GM19240 (cell line): ENCODE measurements at regions not wholly inside any gene's neighbourhood (a gene's known extent, or its start where the extent isn't known, plus 50 kb on each side); places are given as distances from the start of the nearest gene placed in this dataset.
"Not testable (repeated sequence)": the region's sequence is repeated elsewhere in the genome, so short reads cannot be mapped to it uniquely, and the experiment has no call there.

Experiments used
- DNase-seq: peaks from one replicate; pipeline ENCODE4 v3.0.0; 2011; ENCODE audit warnings: low spot score; ENCODE audit not compliant: insufficient read length

DNA sequence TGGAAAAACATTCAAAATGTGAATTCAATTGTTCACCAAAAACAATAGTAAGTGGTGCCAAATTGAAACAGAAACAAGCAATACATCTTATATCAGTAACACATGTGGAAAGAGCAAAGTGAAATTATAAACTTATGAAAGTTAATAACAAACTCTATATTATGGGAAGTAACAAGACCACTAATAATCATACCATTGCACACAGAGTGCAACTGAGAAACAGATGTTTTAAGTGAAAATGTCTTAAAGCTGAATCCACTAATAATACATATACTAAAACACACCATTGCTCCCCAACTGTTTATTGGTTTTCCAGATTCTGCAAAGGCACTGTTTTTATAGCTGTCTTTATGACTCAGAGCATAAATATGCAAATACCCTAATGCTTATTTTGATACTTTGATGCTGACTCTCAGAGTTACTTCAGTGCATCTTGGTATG lies 292.3 kb downstream of the RFPL4B start:
- DNase-seq, result no peak

DNA sequence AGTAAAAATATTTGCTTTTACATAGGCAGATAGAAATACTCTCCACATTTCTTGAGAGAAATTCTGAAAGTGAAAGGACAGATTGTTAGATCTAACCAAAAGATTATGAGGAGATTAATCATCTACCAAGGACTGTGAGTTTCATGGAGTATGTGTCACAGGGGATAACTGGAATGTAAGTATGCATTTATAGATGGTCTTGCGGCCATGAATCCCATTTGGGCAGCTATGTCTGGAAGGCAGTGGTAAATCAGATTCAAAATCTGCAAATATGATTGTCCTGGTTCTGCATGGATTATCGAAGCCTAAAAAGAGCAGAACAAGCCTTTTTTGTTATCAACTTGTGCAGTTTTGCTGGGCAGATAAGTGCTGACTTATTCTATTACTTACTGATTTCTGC lies 293.8 kb downstream of the RFPL4B start:
- DNase-seq, result no peak

DNA sequence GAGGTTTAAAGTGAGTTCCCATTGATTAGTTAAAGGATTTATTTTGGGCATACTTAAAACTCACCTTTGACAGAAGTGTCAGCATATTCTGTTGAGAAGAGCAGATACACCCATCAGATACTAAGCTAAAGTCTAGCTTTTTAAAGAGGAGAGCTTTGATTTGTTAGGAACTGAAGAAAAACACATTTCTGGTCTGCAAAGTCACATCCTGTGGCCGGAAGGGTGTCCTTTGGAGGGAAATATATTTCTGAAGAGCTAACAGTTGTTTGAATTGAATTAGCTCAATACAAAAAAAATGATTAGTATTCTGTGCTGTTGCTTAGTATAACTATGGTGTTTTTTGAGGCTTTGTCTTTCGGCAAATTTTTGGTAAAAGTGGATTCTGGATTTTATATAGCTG lies 302.7 kb downstream of the RFPL4B start:
- DNase-seq, result no peak

DNA sequence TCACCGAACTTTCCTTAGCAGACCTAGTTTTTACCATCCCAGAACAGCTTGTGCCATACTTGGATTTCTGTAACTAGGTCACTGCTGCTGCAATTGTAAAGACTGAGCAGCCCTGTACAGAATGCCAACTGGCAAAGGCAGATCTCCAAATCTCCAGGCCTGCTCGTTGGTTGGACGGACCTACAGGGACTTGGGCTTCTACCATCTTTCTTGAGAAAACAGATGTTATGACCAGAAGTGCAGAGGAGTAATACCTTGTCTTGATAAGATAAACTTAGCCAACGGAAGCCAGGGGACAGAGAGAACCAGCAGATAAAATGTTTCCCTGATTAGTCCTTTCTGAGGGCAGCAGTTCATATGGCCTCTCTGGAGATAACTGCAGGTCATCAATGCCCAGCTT lies 304.1 kb downstream of the RFPL4B start:
- DNase-seq, result no peak

DNA sequence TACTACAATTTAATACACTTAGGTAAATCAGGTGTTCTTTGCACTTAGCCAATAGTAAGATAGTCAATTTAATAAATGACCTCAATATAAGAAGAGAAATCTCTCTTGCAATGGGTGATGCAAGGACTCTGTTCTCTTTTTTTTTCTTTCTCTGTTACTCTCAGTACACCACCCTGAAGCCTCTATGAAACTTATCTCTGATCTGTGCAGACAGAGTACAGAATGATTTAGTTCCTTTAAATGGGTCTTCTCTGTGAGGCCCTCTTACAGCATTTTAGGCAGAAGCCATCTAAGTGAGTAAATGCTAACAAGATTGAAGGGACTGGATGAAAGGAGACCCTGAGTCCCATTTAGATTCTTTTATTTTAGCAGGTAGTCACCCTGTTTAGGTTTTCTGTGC lies 312.8 kb downstream of the RFPL4B start:
- no peak for DNase-seq

DNA sequence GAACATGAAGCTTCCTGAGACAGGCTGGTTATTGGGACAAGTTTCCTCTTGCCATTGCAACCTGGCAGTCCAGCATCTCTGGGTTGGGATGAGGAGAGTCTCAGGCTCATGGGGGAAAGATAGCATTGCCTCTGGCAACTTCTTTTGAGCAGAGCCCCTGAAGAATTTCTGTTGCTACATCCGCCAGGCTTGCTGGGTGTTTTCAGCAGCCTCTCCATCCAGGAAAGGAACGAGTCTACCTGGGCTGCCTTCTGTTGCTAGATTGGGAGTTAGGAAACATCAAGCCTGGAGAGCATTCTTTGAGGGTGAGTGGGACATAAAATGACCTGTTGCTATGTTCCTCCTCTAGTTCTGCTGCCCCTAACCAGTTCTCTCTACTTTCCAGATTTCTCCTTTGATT lies 313.5 kb downstream of the RFPL4B start:
- no peak for DNase-seq

DNA sequence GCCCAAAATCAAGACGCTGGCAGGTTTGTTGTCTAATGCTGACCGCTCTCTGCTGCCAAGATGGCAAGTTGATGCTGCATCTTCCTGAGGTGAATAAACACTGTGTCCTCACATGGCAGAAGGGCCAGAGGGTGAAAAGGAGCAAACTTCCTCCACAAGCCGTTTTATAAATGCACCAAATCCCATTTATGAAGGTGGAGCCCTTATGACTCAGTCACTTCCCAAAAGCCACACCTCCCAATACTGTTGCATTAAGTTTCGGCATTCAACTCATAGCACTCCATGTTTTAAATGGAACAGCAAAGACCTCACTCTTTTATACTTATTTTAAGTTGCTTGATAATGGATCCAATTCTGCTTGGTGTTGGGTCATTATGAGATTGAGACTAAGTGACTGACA lies 316.6 kb downstream of the RFPL4B start:
- DNase-seq, result no peak

DNA sequence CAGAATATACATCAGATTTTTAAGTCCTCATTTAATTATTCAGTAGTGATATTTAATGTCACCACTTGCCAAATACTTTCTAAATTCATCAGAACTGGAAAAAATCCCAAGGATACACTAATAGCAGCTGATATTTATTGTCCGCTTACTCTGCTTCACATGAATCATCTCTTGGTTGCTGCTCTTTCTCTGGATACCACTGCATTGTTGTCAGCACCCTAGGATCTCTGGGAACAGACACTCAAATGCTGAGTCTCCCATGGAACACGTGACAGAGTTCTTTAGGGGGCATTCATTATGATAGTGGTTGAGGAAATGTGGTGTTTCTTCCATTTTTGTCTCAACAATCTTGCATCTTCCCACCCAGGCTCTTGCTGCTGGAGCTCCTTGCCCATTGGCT lies 318.0 kb downstream of the RFPL4B start:
- no peak for DNase-seq

DNA sequence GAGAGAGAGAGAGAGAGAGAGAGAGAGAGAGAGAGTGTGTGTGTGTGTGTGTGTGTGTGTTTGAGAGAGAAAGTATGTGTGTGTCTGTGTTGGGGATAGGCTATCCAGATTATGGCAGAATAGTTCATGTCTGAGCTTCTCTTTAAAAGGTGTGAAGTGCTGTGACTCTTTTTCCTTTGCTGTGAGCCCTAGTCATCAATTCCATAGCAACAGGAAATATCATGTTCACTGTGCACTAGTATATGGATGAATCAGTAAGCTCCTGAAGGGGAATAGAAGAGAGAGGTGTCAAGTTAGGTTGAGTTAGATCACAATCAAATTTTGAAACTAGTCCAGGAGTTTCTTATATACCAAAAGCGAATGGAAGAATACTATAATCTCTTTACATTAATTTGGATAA lies 318.7 kb downstream of the RFPL4B start:
- no peak for DNase-seq

DNA sequence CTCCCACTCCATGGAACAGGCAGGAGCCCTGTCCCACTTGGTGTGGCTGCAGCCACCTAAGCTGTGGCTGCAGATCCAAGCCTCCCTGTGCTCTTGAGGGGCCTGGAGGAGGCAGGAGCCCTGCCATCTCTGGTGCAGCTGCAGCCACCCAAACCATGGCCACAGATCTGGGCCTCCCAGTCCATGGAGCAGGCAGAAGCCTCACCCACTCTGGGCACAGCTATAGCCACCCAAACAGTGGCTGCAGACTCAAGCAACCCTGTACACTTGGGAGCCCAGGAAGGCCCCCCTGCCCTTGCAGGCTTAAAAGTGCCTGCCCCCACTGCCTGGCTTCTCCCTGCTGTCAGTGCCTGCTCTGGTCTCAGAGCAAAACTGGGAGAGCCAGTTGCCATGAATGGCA lies 320.3 kb downstream of the RFPL4B start:
- no peak for DNase-seq

DNA sequence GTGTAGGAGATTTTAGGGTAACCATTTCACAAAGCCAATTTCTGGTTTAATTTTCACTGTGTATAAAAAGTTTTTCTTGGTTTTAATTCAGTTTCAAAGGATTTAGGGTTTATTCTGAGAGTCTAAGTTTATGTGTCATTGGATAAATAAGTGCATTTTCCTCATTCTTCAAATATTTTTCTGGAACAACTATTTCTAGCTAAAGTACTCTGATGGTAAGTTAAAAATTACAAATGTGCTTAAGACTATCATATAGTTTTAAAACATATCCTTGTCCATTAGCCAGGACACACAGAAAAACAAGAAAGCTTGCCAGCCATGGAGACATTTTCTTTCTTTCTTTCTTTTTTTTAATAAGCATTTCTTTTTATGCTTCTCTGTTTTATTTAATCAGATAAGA lies 333.0 kb downstream of the RFPL4B start:
- DNase-seq, result no peak

DNA sequence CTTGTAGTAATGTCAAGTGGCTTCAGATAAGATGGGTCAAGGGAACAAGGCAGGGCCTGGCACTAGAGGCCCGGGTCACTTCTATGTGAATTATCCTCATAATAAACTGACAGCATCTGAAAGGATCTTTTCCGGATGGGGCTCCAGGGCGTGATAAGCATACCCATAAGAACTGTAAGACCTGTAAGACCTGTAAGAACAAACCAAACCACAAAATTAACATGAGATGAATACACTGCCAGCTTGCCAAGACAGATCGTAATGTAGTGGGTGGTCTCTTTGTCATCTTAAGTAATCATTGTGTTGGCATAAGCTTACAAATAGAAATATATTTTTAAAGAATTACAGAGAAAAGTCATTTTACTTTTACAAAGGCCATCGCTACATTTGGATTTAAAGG lies 334.9 kb downstream of the RFPL4B start:
- DNase-seq, result no peak

DNA sequence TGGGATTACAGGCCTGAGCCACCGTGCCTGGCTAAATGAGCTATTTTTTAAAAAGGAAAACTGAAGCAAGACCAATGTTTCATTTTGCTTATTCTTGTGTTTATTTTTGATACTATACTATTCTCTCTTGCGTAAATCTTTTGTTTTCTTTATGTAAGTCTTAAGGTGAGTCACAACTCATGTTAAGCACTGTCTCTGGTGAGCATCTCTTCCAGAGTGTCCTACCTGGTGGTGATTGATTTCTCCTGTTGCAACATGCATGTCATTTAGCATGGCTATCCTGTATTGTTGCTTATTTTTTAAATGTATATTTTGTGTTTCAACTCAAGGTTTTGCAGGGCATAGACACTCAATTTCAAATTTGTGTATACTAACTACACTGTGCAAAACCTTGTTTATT lies 336.0 kb downstream of the RFPL4B start:
- no peak for DNase-seq

DNA sequence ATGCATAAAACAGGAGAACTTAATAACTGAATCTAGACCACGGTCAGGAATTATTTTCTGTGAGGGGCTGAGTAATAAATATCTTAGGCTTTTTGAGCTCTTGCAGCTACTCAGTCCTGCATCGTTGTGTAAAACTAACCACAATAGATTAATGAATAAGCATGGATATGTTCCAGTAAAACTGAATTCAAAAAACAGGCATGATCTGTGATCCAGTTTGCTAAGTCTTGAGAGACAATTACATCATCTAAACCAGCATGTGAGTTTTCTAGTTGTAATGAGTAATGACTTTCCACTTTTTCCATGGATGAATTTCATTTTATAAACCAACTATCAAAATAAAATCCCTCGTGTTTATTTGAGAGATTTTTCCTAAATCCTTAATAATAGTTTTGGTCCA lies 336.8 kb downstream of the RFPL4B start:
- no peak for DNase-seq

DNA sequence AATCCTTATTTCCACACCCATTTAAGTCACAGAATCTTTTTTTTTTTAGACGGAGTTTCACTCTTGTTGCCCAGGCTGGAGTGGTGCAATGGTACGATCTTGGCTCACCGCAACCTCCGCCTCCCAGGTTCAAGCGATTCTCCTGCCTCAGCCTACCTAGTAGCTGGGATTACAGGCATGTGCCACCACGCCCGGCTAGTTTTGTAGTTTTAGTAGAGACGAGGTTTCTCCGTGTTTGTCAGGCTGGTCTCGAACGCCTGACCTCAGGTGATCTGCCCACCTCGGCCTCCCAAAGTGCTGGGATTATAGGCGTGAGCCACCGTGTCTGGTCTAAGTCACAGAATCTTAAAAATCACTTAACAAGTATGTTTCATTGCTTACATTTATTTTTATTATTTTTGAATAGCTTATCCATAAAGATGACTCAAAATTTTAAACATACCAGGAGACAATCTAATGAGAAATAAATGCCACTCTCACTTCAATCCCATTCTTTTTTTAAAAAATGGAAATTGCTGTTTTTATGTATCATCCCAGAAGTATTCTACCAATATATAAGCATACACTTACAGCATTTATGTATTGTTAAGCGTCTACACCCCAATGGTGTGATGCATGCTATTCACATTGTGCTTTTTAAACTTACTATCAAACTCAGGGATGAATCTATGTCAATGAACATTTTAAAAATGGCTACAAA lies 338.5 kb downstream of the RFPL4B start:
- DNase-seq, result not testable (repeated sequence)

DNA sequence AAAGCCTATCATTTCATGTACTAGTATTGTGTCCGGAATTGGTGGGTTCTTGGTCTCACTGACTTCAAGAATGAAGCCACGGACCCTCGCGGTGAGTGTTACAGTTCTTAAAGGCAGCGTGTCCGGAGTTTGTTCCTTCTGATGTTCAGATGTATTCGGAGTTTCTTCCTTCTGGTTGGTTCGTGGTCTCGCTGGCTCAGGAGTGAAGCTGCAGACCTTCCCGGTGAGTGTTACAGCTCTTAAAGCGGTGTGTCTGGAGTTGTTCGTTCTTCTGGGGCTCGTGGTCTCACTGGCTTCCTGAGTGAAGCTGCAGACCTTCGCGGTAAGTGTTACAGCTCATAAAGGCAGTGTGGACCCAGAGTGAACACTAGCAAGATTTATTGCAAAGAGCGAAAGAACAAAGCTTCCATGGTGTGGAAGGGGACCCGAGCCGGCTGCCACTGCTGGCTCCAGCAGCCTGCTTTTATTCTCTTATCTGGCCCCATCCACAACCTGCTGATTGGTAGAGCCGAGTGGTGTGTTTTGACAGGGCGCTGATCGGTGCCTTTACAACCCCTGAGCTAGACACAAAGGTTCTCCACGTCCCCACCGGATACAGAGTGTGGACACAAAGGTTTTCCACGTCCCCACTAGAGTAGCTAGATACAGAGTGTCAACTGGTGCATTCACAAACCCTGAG lies 341.5 kb downstream of the RFPL4B start:
- not testable (repeated sequence) for DNase-seq

DNA sequence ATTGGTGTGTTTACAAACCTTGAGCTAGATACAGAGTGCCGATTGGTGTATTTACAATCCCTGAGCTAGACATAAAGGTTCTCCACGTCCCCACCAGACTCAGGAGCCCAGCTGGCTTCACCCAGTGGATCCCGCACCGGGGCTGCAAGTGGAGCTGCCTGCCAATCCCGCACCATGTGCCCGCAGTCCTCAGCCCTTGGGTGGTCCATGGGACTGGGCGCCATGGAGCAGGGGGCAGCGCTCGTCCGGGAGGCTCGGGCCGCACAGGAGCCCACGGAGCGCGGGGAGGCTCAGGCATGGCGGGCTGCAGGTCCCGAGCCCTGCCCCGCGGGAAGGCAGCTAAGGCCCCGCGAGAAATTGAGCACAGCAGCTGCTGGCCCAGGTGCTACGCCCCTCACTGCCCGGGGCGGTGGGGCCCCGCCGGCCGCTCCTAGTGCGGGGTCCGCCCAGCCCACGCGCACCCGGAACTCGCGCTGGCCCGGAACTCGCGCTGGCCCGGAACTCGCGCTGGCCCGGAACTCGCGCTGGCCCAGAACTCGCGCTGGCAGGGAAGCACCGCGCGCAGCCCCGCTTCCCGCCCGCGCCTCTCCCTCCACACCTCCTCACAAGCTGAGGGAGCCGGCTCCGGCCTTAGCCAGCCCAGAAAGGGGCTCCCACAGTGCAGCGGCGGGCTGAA lies 342.2 kb downstream of the RFPL4B start:
- DNase-seq, result not testable (repeated sequence)

DNA sequence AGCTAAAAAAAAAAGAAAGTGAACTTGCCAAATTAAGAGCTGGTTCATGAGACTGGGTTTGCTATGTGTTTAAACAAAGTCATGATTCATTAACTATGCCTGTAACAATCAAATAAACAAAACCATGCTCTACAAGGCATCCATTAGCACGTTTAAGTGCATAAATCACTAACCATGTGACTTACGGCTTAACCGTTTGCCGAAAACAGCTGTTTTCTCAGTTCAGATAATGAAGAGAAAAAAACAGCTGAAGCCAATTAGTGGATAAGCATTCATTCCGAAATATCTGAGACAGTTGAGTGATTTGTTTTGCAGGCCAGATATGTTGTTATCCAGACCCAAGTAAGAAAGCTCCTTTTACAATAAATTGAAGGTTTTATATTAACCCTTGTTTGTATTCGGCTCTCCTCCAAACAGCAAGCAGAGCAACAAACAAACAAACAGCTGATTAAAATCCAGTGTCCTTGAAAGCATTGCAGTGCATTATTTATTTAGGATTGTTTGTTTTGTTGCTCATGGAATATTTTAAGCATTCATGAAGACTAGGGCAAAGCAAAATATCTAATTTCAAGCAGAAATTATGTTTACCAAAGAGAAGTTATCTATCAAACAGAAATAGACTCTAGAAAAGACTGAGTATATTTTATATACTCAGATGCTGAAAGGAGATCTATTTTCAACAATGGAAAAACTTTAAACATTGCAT lies 343.5 kb downstream of the RFPL4B start:
- DNase-seq, result no peak

DNA sequence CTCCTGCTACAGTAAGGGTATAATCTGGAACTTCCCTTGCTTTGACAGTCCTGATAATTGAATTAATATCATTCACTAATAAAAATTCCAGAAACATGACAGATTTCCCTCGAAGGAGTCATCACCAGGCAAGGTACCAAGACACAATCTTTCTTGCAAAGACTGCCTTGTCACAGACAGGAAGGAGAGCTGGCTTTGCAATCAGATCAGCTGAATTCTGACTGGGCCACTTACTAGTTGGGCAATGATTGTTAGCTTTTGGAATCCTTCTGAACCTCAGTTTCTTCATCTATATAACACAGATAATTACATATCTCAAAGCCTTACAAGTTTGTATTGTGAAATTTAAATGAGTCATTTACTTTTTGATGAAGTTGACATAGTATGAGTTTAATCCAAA lies 344.2 kb downstream of the RFPL4B start:
- no peak for DNase-seq

DNA sequence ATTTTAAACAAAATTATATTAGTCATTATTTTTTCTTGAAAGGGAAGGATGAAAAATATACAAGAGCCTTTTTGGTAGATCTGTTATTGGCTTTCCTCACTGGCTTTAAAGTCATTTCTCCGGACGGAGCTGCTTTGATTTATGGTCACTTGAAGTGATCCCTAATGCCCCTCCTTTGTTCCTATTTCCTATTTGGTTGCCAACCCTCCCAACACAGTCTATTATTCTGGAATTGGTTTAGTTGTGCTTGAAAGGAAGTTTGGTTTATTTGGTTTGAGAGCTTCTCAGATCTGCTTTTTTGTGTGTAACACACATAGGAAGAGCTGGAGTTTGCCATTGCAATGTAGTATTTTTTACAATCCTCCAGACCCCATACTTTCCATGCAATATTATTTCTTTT lies 347.9 kb downstream of the RFPL4B start:
- no peak for DNase-seq

DNA sequence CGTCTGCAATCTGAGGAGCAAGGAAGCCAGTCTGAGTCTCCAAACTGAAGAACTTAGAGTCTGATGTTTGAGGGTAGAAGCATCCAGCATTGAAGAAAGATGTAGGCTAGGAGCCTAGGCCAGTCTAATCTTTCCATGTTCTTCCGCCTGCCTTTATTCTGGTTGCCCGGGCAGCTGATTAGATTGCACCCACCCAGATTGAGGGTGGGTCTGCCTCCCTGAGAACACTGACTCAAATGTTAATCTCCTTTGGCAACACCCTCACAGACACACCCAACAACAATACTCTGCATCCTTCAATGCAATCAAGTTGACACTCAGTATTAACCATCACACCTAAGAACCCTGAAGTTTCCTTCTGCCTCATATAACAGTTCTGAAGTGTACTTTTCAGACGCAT lies 350.1 kb downstream of the RFPL4B start:
- DNase-seq, result no peak

DNA sequence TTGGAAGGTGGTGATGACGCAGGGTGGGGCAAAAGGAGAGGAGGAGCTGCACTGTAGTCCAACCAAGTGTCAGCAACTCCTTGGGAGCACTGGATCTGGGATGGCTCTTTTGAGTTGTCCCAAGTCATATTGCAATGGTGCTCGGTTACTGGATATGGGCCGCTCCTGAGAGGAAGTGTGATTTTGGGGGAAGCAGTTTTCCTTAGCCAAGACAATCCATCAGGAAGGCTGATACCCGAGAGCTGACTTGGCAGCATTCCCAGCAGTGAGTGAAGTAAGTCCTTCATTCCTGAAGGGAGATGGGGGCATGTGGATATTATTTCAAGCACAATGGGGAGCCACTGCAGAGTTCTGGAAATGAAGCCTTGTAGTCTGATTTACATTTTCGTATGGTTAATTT lies 354.1 kb downstream of the RFPL4B start:
- DNase-seq, result no peak
